ENCODE measurements at regions not wholly inside any gene's neighbourhood (a gene's known extent, or its start where the extent isn't known, plus 50 kb on each side); places are given as distances from the start of the nearest gene placed in this dataset.

- no peak for TF ChIP-seq EZH2 (IDR thresholded peaks at IDR 0.05; ENCODE audit: low read depth)
- no peak for TF ChIP-seq CTCF (conservative IDR thresholded peaks at IDR 0.05)
Measured at GRCh38 chr15:36282821-36283220, 296.6 kb upstream of the CDIN1 start.

All from PC-9 (cell line).